ENCODE measurements at regions not wholly inside any gene's neighbourhood (a gene's known extent, or its start where the extent isn't known, plus 50 kb on each side); places are given as distances from the start of the nearest gene placed in this dataset.

DNA sequence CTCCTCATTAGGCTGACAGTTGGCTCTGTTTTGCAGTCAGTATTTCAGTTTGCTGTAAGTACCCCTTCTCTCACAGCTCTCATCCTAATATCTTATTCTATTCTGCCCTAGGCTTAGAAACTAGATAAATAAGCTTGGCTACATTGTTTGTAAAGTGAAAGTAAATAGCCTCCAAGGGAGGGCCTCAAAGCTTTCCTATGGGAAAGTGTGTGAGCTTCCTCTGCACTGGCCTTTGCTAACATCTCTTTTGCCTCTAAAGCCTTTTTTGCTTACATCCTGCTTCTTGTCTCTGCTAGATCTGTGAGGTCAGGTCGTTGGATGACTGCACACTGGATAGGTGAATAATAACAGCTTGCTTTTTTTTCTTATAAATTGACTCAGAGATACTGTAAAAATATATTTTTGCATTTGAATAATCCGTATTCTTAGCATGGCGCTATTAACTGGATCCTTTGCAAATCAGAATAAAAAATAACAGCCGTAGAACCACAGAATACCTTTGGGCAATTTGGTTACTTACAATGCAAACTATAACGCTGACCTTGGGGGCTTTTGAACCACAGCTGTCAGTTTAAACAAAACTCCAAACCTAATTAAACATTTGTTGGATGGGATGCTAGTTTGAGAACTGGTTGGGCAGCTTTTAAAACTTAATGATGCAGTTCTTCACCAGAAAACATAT lies 55.1 kb downstream of the TTC6 start (continued):
- TF ChIP-seq FOXK2 (IDR thresholded peaks at IDR 0.05) = peak; percentile 41; the same call in 1 of the 2 replicates
- no peak for TF ChIP-seq MEIS1 (CRISPR knock-in tag; IDR thresholded peaks at IDR 0.05; ENCODE audit: borderline replicate concordance)
- TF ChIP-seq, protein P1, sequence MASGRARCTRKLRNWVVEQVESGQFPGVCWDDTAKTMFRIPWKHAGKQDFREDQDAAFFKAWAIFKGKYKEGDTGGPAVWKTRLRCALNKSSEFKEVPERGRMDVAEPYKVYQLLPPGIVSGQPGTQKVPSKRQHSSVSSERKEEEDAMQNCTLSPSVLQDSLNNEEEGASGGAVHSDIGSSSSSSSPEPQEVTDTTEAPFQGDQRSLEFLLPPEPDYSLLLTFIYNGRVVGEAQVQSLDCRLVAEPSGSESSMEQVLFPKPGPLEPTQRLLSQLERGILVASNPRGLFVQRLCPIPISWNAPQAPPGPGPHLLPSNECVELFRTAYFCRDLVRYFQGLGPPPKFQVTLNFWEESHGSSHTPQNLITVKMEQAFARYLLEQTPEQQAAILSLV (CRISPR knock-in tag; IDR thresholded peaks at IDR 0.05; ENCODE audit: borderline replicate concordance) = no peak
- TF ChIP-seq, protein P2, sequence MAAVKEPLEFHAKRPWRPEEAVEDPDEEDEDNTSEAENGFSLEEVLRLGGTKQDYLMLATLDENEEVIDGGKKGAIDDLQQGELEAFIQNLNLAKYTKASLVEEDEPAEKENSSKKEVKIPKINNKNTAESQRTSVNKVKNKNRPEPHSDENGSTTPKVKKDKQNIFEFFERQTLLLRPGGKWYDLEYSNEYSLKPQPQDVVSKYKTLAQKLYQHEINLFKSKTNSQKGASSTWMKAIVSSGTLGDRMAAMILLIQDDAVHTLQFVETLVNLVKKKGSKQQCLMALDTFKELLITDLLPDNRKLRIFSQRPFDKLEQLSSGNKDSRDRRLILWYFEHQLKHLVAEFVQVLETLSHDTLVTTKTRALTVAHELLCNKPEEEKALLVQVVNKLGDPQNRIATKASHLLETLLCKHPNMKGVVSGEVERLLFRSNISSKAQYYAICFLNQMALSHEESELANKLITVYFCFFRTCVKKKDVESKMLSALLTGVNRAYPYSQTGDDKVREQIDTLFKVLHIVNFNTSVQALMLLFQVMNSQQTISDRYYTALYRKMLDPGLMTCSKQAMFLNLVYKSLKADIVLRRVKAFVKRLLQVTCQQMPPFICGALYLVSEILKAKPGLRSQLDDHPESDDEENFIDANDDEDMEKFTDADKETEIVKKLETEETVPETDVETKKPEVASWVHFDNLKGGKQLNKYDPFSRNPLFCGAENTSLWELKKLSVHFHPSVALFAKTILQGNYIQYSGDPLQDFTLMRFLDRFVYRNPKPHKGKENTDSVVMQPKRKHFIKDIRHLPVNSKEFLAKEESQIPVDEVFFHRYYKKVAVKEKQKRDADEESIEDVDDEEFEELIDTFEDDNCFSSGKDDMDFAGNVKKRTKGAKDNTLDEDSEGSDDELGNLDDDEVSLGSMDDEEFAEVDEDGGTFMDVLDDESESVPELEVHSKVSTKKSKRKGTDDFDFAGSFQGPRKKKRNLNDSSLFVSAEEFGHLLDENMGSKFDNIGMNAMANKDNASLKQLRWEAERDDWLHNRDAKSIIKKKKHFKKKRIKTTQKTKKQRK (IDR thresholded peaks at IDR 0.05; ENCODE audit: low read length) = no peak
- TF ChIP-seq, protein P3, sequence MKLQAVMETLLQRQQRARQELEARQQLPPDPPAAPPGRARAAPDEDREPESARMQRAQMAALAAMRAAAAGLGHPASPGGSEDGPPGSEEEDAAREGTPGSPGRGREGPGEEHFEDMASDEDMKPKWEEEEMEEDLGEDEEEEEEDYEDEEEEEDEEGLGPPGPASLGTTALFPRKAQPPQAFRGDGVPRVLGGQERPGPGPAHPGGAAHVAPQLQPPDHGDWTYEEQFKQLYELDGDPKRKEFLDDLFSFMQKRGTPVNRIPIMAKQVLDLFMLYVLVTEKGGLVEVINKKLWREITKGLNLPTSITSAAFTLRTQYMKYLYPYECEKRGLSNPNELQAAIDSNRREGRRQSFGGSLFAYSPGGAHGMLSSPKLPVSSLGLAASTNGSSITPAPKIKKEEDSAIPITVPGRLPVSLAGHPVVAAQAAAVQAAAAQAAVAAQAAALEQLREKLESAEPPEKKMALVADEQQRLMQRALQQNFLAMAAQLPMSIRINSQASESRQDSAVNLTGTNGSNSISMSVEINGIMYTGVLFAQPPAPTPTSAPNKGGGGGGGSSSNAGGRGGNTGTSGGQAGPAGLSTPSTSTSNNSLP (IDR thresholded peaks at IDR 0.05; ENCODE audit: low read depth, low read length) = 0 out of 2 replicates have a peak, but pooled peaks have one; percentile 27
- TF ChIP-seq SSRP1 (CRISPR knock-in tag; IDR thresholded peaks at IDR 0.05) = 0 out of 2 replicates have a peak, but pooled peaks have one; percentile 64
- TF ChIP-seq ELF3 (CRISPR knock-in tag; IDR thresholded peaks at IDR 0.05) = peak; percentile 90
- no peak for TF ChIP-seq SOX6 (IDR thresholded peaks at IDR 0.05)
- peak; percentile 79 for TF ChIP-seq SOX6 (CRISPR knock-in tag; IDR thresholded peaks at IDR 0.05)
- no peak for TF ChIP-seq POLR2A (IDR thresholded peaks at IDR 0.05; ENCODE audit: insufficient read depth in 1 of 2, low read depth in 2 of 2, low read length in 2 of 2)
- 0 out of 4 replicates have a peak, but pooled peaks of 1 of the 2 experiments have one; percentile 19 for TF ChIP-seq NR2F1 (CRISPR knock-in tag; IDR thresholded peaks at IDR 0.05)
- peak; percentile 71 for TF ChIP-seq ARID5B (CRISPR knock-in tag; IDR thresholded peaks at IDR 0.05)
- no peak for TF ChIP-seq NFE2L1 (CRISPR knock-in tag; IDR thresholded peaks at IDR 0.05; ENCODE audit: borderline replicate concordance)
- TF ChIP-seq, protein P4, sequence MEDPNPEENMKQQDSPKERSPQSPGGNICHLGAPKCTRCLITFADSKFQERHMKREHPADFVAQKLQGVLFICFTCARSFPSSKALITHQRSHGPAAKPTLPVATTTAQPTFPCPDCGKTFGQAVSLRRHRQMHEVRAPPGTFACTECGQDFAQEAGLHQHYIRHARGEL (CRISPR knock-in tag; IDR thresholded peaks at IDR 0.05) = no peak
- no peak for TF ChIP-seq SOX13 (IDR thresholded peaks at IDR 0.05)
- peak in 1 of 2 experiments; percentile 78; a peak in 2 of 4 replicates for TF ChIP-seq SOX13 (CRISPR knock-in tag; conservative IDR thresholded peaks at IDR 0.05 in 1 of 2, IDR thresholded peaks at IDR 0.05 in 1 of 2)
- peak; percentile 98 for TF ChIP-seq IRF2 (CRISPR knock-in tag; IDR thresholded peaks at IDR 0.05)
- TF ChIP-seq, protein P5, sequence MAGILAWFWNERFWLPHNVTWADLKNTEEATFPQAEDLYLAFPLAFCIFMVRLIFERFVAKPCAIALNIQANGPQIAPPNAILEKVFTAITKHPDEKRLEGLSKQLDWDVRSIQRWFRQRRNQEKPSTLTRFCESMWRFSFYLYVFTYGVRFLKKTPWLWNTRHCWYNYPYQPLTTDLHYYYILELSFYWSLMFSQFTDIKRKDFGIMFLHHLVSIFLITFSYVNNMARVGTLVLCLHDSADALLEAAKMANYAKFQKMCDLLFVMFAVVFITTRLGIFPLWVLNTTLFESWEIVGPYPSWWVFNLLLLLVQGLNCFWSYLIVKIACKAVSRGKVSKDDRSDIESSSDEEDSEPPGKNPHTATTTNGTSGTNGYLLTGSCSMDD (CRISPR knock-in tag; IDR thresholded peaks at IDR 0.05) = no peak
